GM21619 (cell line): ENCODE measurements at regions not wholly inside any gene's neighbourhood (a gene's known extent, or its start where the extent isn't known, plus 50 kb on each side); places are given as distances from the start of the nearest gene placed in this dataset.

ENCODE experiments used
- ATAC-seq: cut with Tn5 transposase; IDR thresholded peaks from one replicate; pipeline ENCODE4 v1.9.1; 2021; ENCODE audit not compliant: unreplicated experiment

DNA sequence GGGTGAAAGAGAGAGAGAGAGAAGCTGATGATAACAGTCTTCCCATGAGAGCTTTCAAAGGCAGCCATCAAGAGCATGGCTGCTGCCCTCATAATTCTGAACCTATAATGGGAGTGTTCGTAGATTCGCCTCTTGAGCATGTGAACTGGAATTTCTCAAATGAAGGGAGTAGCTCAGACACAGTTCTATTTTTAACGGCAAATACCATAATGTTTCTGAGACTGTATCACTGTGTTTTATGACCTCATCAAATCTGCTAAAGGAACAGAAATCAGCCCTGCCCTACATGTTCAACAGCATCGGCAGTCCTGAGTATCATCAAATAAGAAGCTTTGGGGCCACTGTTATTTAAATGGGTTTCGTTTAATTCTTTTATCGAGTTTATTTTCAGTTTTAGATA lies 645.6 kb downstream of the GALR1 start:
- no peak for ATAC-seq

DNA sequence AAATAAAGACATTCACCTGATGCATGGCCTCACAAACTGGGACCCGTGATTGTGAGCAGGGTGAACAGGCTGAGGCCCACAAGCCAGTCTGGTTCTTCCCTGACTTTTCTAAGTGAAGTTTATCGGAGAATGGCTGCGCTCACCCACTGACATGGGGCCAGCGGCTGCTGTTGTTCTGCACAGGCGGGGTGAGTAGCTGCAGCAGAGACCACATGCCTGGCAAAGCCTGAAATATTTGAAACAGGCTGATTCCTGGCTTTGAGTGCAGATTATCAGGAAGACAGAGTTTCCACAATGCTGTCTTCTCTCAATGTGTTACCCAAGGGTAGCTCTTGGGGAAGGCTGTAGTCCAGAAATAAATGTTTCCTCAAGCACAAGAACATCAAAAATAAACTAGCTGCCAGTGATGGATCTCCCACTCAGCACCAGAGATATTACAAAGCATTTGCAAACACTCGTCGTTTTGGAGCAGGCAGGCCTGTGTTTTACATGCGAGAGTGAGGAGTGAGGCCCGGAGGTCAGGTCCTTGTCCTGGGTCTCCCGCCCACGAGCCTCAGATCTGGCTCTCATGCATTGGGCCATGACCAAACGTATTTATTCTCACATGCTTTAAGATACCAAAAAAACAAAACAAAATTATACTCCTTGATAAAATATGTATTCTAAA lies 647.1 kb downstream of the GALR1 start:
- no peak for ATAC-seq

DNA sequence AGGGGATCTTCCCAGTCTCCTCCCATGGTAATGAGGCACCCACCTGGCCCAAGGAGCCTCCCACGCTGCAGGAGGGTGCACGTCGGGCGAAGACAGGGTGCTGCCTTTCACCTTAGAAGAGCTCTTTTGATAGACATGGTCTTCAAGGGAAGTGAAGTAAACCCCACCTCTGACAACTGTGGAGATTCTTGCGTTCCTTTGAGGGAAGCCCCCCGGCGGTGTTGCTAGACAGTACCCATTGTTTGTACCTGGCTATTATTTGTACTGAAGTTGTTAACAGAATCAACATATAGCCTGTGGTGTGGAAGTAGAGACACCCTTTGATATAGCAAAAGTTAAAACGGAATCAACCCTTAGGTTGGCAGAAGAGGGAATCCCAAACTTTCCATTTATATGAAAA lies 648.0 kb downstream of the GALR1 start:
- no peak for ATAC-seq

DNA sequence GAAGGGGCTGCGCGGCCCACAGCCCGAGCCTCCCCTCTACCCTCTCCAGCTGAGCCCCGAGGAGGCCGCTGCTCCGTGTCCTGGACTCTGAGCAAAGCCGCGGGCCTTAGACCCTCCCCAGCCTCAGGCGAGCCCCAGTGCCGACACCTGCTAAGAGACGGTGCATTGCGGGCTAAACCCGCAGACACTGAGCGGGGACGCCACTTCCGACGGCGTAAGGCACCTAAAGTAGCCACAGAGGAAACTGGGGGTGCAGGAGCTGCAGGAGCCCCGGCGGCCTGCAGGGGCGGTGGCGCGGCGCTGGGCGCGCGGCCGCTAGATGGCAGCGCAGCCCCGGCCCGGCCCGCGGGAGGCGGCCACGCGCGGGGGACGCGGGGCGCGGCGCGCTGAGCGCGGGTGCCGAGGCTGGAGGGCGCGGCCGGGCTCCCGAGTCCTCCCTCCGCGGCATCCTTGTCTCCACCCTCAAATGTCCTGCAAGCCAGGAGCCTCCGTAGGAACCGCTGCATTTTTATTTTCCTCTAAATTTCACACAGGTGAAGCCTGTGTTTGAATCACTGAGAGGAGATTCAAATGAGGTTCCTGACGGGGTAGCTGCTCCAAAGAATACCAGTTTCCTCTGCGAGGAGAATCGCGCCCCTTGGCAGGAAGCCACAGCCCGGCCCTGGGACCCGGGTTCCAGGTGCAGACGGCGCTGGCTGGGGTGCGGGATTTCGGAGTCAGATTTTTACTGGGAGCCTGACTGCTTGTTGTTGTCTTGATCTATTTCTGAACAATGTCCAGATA lies 650.5 kb downstream of the GALR1 start:
- ATAC-seq: peak; percentile 99

DNA sequence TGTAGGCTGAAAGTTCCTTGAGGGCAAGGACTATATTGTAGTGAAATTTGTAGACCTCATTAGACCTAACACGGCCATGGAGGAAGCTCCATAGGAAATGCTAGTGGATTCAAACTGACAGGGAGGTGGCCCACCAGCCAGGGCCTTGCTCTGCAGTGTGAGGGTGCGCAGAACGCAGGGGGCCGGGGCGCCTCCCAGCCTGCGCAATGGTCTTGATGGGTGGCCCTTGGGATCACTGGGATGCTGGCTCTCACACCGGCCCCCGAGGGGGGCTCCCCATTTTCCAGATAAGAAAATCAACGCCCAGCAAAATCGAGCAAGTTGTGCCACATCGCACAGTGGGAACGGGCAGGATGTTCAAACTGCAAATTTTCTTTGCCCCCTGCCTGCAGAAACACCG lies 655.4 kb downstream of the GALR1 start:
- no peak for ATAC-seq

DNA sequence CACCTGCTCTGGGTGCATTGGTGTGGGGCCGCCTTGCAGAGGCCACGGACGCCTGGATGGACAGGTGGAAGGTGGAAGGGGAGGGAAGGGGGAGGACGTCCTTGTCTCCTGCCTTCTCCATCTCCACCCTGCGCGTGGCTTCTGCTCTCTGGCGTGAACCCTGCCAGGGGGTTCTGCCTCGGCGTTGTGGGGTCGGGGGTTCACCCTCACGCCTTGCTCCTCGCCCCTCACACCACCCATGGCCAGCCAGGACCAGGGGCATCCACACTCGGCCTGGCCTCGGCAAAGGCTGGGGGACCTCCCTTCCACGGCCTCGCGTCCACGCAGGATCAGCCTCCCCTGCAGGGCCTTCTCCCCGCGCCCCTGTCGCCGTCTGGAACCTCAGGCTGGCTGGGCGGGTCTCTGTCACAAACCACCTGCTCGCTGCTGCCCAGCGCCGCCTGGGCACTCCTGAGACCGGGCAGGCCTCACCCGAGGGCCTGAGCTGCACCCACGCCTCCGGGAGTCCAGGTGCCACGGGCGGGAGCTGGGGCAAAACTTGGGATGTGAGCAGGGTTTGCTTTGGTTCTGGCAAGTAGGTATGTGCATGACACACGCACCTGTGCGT lies 655.9 kb downstream of the GALR1 start:
- ATAC-seq: no peak

DNA sequence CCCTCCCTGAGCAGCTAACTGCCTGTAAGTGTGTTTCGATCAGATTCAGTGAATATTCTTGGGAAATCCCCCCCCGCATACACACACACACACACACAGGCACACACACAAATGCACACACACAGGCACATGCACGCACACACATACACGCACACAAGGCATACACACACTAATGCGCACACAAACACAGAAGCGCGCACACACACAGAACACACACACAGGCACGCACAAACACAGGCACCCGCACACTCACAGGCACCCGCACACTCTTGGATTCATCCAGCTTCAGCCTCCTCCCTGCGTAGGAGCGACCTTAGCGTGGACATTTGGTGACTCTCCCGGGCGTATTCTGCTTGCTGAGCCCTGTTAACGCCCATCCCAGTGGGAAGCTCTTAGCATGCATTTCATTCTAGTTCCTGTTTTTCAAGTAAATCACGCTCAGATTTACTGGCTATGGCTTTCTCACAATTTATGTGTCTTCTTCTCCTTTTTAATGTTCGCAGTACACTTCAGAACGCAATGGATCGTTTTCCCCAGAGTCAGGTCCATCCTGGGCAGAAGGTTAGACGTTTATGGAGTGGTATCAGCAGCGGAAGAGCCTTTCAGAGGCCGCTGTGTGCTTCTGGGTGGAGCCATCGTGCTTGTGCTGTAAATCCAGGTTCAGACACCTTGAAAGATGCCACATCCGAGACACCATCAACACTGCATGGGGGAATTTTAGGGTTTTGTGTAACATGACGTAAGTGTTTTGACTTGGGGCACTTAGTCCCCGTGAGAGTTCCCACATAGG lies 656.6 kb downstream of the GALR1 start:
- no peak for ATAC-seq

DNA sequence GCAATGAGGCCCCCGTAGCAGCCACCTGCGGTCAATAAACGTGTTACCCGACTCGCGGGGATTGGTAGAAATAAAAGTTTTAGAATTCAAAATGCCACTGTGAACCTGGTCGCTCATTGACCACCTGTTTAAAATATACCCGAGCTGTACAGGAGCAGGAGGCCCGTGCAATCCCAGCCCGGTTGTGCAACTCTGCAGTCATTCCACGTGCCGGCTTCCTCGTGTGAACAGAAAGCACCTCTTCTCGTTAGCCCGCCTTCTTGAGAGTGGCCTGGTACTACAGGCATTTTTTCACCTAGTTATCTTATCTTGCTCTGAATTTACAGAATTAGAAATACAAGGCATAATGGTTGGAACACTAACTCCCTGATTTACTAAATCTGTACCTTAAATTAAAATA lies 660.7 kb downstream of the GALR1 start:
- no peak for ATAC-seq

DNA sequence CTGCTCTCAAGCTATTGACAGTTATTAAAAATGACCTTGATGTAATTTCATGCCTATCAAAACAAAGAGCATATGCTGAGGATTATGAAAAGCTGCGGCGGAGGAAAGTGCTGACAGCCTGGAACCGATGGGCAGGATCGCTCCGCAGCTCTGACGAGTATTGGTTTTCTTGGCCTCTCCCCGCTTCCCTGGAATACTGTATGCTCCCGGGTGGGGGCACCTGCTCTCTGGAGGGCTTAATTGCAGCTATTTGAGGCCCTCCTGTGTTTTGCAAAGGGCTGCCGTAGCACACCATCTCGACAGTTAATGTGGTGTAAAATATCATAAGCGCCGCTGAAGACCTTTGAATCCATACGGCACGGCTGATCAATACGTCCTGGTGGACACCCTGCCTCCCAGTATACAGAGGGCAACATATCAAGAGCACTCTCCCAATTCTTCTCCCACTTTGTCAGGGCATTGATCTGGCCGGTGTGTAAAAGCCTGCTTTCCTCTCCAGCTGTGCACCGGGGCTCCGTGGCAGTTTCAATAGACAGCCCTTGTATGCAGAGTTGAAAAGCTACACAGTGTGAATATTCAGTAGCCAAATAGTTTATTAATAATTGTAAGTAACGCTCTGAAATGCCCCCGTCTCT lies 662.4 kb downstream of the GALR1 start:
- no peak for ATAC-seq

DNA sequence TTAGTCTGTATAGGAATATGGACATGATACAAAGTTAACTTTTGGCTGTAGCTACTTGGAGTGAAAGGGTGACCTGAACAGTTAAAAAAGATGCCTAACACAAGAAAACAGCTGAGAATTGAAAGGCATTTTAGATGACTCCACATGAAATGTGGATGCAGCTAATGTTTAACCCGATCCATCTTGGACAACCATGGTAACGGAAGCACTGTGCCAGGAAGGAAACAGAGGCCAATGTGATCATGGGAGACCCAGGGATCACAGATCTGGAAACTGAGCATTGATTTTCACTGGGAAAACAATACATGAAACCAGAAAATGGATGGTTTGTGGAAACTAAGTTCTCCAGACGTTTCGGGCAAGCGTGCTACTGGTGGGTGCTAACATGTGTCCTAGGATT lies 669.1 kb downstream of the GALR1 start:
- ATAC-seq: no peak

DNA sequence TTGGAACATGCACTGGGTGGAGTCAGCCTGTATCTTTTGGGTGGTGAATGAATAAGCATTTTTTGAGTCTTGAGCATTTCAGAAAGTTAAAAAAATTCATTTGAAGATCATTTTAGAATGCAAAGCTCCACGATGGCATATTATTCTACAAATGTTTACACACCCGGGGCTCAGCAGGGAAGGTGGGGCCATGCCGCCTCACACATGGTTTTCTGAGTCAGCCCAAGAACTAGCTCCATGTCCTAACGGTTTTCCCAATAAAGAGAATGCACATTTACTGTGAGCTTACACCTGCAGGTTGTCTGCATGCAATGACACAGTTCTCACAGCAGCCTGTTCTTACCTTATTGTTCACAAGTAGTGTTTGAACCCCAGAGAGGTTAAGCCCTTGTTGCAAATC lies 670.3 kb downstream of the GALR1 start:
- no peak for ATAC-seq

DNA sequence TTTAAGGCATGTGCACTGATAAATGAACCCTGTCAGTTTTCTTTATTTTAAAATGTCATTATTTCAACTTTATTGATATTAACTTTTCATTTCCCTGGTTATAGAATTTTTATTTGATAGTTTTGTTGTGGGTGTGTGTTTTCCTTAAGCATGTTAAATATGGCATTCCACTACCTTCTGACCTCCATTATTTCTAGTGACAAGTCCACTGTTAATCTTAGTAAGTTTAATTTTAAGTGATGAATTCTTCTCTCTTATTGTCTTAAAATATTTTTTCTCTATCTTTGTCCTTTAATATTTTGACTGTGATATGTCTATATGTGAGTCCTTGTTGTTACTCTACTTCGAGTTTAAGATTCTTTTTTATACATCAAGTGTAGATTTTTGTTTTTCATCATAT lies 685.7 kb downstream of the GALR1 start:
- ATAC-seq: no peak

DNA sequence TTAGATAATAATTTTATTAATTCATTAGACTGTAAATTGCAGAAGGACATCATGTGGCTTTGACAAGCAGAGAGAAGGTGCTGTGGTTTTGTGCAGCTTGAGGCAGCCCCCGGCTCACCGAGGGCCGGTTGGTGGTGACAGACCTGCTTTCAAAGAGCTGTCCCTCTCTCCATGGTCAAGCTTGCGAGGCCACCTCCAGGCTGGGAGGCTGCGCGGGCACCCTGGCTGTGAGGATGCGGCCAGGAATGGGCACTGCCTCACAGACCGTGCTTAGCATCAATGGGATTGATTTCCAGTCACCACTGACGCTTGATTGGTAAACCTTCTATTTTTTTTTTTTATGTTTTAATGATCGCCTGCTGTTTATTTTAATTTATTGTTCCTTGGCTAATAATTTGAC lies 690.9 kb downstream of the GALR1 start:
- no peak for ATAC-seq

DNA sequence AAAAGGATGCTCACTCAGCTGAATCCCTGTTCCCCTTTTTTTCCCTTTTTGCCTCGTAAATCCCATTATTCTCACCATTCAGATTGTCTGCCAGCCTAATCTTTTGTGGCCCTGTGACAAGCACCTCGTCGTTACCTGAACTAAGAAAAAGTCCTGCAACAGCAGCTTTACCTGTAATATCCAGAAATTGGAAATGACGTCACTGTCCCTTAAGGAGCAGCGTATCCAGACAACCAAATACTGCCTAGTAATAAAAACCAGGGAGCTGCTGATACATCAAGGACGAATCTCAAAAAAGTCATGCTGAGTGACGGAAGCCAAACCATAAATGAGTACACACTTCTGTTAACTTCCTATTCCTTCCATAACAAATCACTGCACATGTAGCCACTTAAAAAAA lies 694.9 kb downstream of the GALR1 start:
- ATAC-seq: no peak

DNA sequence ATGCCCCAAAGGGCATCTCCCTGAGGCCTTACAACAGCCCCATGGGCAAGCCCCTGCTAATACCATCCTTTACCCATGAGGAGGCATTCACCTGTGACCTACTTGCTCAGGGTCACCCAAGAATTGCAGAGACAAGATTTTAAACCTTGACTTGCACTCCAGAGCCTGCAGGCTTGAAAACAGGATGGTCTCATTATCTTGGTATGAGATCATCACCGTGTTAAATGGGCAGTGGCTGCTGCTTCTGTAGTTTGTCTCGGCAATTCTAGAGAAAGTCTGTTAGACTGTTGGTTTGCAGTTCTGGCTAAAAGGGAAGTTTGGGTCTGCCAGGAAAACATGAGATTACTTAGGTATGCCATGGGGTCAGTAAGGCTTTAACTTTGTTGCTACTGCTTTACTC lies 698.9 kb downstream of the GALR1 start:
- ATAC-seq: no peak

DNA sequence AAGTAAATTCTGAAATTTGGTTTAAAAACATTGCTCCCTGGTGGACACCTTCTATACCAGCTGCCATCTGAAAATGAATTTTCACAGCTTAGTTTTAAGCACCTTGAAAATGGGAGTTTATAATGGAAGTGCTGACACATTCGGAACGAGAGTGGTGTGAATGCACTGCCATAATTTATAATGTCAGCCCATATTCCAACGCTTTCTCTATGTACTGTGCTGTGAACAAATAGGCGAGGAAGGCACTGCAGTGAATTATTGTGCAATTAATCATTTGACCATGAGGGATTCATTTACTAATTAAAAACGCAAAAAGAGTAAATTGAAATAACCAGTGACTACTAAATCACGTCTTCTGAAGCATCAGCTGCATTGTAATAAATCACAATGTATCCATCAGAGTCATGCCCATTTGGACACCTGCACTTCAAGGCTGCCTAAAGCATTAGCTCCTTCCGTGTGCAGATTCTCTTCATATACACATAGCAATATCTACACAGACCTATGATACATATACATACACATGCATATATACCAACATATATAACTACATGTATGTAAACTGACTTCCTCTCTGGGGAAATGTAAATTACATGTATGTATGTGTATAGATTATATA lies 699.8 kb downstream of the GALR1 start:
- no peak for ATAC-seq

DNA sequence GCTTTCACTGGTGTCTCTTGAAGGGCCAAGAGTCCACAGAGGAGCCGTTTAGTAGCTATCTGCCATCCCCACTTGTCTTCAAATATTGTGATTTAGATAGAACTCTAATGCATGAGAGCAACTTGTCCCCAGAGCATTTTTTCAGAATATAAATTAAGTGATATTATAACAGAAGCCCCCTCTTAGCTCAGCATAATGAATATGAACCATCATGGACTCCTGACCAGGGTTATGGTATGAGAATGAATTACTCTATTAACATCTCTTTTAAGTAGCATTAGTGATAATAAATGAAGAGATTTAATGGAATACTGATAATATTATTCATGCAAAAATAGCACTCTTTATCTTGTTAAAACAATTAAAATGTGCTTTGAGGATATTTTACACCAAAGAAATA lies 709.6 kb downstream of the GALR1 start:
- no peak for ATAC-seq

DNA sequence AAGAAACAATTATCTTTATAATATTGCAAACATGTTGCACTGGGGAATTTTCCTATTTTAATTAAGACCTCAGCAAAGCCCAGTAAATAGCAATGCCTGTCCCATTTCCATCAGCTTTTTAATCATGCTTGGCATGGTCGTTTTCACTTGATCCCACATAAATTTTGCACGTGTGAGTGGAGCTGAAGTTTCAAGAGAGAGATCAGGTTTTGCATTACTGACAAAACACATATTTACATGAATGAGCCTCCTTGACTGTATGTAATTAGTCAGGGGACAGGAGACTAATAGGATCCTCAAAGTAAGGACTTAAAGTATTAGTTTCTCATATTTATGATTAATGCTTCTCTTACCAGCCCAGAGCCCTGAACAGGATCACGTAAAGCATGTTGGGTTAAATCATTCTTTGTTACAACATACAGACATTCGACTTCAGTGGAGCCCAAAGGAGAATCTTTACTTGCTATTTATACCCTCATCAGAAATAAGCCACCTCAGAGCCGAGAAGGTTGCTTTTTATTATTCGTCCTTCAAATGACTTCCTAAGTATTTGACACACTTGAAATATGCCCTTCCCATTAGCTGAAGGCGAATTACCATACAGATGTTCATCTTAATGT lies 711.3 kb downstream of the GALR1 start:
- no peak for ATAC-seq

DNA sequence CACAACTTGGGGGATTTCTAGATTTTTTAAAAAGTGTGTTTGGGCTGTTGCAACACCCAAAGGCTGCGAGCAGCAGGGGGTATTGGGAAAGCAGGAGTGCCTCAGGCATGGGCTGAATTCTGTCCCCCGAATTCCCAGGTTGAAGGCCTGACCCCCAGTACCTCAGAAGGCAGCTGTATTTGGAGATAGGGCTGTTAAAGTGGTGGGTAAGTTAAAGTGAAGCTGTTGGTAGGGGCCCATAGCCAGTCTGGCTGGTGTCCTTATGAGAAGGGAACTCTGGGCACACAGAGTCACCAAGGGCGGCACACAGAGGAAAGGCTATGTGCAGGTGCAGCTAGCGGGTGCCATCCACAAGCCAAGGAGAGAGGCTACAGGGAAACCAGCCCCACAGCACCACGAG lies 717.4 kb downstream of the GALR1 start:
- no peak for ATAC-seq

DNA sequence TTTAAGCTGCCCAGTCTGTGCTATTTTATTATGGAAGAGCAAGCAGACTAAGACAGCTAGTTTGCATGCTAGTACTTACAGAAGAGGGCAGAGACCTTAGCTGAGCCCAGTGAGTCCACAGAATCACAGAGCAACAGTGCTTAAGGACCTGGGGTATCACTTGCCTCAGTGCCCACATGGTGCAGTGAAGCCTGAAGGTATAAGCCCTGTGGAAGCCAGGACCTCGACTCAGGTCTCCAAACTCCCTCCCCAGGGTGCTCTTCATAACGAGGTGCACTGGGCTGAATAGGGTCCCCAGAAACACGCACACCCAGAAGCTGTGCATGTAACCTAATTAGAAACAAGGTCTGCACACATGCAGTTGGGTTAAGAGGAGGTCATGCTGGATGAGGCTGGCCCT lies 718.1 kb downstream of the GALR1 start:
- ATAC-seq: no peak
